GM12878 (cell line): ENCODE measurements at regions not wholly inside any gene's neighbourhood (a gene's known extent, or its start where the extent isn't known, plus 50 kb on each side); places are given as distances from the start of the nearest gene placed in this dataset.

ENCODE experiments used
- CTCF ChIP-seq, 3 experiments: IDR thresholded peaks in 2 of 3; conservative IDR thresholded peaks in 1 of 3; 2 replicates each; pipeline ENCODE4 v1.5.1; 2011; ENCODE audit warnings: low read depth in 3 of 3, low read length in 3 of 3, mild to moderate bottlenecking in 3 of 3, control low read depth in 2 of 3, moderate library complexity in 2 of 3, inconsistent platforms in 1 of 3, mixed read lengths in 1 of 3; ENCODE audit not compliant: control insufficient read depth in 2 of 3, insufficient read depth in 1 of 3; ENCODE audit errors: extremely low read depth in 1 of 3
- E2F4 ChIP-seq: IDR thresholded peaks from 2 replicates; pipeline ENCODE4 v1.6.1; 2012; ENCODE audit warnings: low read depth, low read length, improper control_type of control experiment
- EGR1 ChIP-seq, 2 experiments: IDR thresholded peaks; 1 replicate in 1 of 2; 2 replicates in 1 of 2; pipeline ENCODE4 v1.6.1; 2011 to 2012; ENCODE audit warnings: low read depth in 2 of 2, low read length in 2 of 2, borderline replicate concordance in 1 of 2, mild to moderate bottlenecking in 1 of 2, moderate library complexity in 1 of 2
- EZH2 ChIP-seq: IDR thresholded peaks from 2 replicates; pipeline ENCODE4 v1.6.1; 2012; ENCODE audit warnings: low read depth, mild to moderate bottlenecking, control low read depth, inconsistent platforms, low read length, borderline replicate concordance; ENCODE audit not compliant: control insufficient read depth
- FOXM1 ChIP-seq: IDR thresholded peaks from 2 replicates; pipeline ENCODE4 v1.6.1; 2012; ENCODE audit warnings: low read depth, mild to moderate bottlenecking, inconsistent platforms, low read length, moderate library complexity
- HDAC6 ChIP-seq: fragments of 200-600 bp; sonication (generic); IDR thresholded peaks from one replicate; pipeline ENCODE4 v1.8.0; 2017; ENCODE audit warnings: antibody characterized with exemption; ENCODE audit not compliant: unreplicated experiment
- POLR2A ChIP-seq: IDR thresholded peaks from 2 replicates; pipeline ENCODE4 v1.6.1; 2011; ENCODE audit warnings: low read depth, mild to moderate bottlenecking, low read length
- RAD21 ChIP-seq: IDR thresholded peaks from 2 replicates; pipeline ENCODE4 v1.6.1; 2011; ENCODE audit warnings: mild to moderate bottlenecking, low read depth, low read length, moderate library complexity; ENCODE audit not compliant: insufficient read depth
- RAD51 ChIP-seq: fragments of 450-650 bp; IDR thresholded peaks from 2 replicates; pipeline ENCODE4 v1.6.1; 2016; ENCODE audit warnings: moderate library complexity, mild to moderate bottlenecking, inconsistent platforms
- TARDBP ChIP-seq: IDR thresholded peaks from 2 replicates; pipeline ENCODE4 v1.6.1; 2016; ENCODE audit warnings: borderline replicate concordance

GRCh38 chr16:47917118-47917517 lies 238.7 kb downstream of the ABCC12 start:
- no peak for TF ChIP-seq FOXM1
- no peak for TF ChIP-seq E2F4
- no peak for TF ChIP-seq RAD21
- no peak for TF ChIP-seq CTCF (IDR thresholded peaks at IDR 0.05 in 2 of 3, conservative IDR thresholded peaks at IDR 0.05 in 1 of 3; ENCODE audit: control insufficient read depth in 2 of 3, extremely low read depth in 1 of 3, insufficient read depth in 1 of 3, low read depth in 3 of 3, low read length in 3 of 3)
- no peak for TF ChIP-seq POLR2A
- TF ChIP-seq RAD51 = no peak
- TF ChIP-seq TARDBP = no peak
- TF ChIP-seq EGR1 (IDR thresholded peaks at IDR 0.05; ENCODE audit: borderline replicate concordance in 1 of 2, low read depth in 2 of 2, low read length in 2 of 2) = no peak
- no peak for TF ChIP-seq EZH2
- no peak for TF ChIP-seq HDAC6
